BJ (cell line): ENCODE measurements at regions not wholly inside any gene's neighbourhood (a gene's known extent, or its start where the extent isn't known, plus 50 kb on each side); places are given as distances from the start of the nearest gene placed in this dataset.

Source experiments
- CTCF ChIA-PET: fragments of 350-600 bp; formaldehyde crosslinking; extraction: SDS; loops from one replicate; lab custom pipeline; 2021; ENCODE audit warnings: antibody characterized with exemption, inconsistent platforms; lab: Yijun Ruan, JAX
- POLR2A ChIA-PET: fragments of 300-600 bp; sonication (Branson Sonifier 250); formaldehyde crosslinking; extraction: SDS; loops from one replicate; lab custom pipeline; 2021; ENCODE audit warnings: antibody characterized with exemption; lab: Charles Lee
- DNase-seq: peaks from one replicate; pipeline ENCODE4 v3.0.0-alpha.2; 2011; ENCODE audit warnings: low read depth
- H3K27me3 ChIP-seq: 2 replicates; pipeline ENCODE4 v1.6.0; 2011; ENCODE audit warnings: low read length; ENCODE audit not compliant: control insufficient read depth, insufficient read depth
- H3K36me3 ChIP-seq: 2 replicates; pipeline ENCODE4 v1.5.1; 2011; ENCODE audit warnings: low read length; ENCODE audit not compliant: control insufficient read depth, insufficient read depth
- H3K4me3 ChIP-seq: 2 replicates; pipeline ENCODE4 v1.5.1; 2011; ENCODE audit warnings: low read depth, mild to moderate bottlenecking, control low read depth, low read length
- TF ChIP-seq, protein P1 (sequence below): IDR thresholded peaks from 2 replicates; pipeline ENCODE4 v1.5.1; 2011; ENCODE audit warnings: low read depth, mild to moderate bottlenecking, control low read depth, inconsistent platforms, low read length, moderate library complexity; ENCODE audit not compliant: insufficient read depth

DNA sequence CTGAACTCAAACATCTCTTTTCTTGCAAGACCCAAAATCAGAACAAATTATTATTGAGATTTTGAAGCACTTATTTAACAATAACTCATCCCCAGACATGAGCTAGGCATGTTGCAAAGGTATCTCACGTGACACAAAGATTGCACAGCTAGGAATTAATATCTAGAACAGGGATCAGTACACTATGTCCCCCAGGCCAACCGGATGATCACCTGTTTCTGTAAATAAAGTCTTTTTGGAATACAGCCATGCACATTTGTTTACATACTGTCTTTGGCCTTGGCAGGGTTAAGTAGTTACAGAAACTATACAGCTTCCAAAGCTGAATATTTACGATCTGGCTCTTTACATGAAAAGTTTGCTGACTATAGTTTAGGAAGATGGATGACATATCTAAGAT, 287.7 kb downstream of the ACTL7B start:
- ChIA-PET CTCF (interaction anchor here (1.3 to 7.9 kb wide), 4 partner anchors 97 to 1102 kb away, joined by 3 to 44 read pairs (median 22); no protein-coding TSS in a partner anchor), POLR2A (no interaction called here)
- Histone ChIP-seq H3K4me3 (no peak overlapping the region), H3K36me3 (no peaks in the 10 kb centered on the region), H3K27me3 (no peaks in the 10 kb centered on the region)
- no peak for DNase-seq
- TF ChIP-seq, protein P1, sequence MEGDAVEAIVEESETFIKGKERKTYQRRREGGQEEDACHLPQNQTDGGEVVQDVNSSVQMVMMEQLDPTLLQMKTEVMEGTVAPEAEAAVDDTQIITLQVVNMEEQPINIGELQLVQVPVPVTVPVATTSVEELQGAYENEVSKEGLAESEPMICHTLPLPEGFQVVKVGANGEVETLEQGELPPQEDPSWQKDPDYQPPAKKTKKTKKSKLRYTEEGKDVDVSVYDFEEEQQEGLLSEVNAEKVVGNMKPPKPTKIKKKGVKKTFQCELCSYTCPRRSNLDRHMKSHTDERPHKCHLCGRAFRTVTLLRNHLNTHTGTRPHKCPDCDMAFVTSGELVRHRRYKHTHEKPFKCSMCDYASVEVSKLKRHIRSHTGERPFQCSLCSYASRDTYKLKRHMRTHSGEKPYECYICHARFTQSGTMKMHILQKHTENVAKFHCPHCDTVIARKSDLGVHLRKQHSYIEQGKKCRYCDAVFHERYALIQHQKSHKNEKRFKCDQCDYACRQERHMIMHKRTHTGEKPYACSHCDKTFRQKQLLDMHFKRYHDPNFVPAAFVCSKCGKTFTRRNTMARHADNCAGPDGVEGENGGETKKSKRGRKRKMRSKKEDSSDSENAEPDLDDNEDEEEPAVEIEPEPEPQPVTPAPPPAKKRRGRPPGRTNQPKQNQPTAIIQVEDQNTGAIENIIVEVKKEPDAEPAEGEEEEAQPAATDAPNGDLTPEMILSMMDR: no peak

DNA sequence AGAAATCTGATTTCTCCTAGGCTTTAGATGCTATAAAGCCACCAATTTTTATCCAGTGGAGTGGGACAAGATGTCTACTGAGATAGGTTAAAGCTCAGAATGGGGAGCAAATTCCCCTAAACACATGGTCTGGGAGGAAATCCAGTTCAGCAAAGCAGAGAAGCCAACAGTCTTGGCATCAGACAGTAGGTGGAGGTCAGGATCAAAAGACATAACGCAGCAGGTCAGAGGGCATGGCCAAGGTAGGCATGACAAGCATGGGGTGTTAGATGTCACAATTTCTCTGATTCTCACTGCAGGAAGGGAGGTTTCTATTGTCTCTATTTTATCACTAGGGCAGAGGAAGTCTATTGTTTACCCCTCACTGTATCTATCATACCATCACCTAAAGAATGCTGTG, 288.2 kb downstream of the ACTL7B start:
- no peaks in the 10 kb centered on the region for H3K27me3 ChIP-seq
- TF ChIP-seq, protein P1: no peak
- CTCF ChIA-PET: interaction anchor here (1.3 to 7.9 kb wide), 4 partner anchors 98 to 1102 kb away, joined by 3 to 44 read pairs (median 22); no protein-coding TSS in a partner anchor
- no peak for DNase-seq
- POLR2A ChIA-PET: no interaction called here
- no peaks in the 10 kb centered on the region for H3K36me3 ChIP-seq
- no peak overlapping the region for H3K4me3 ChIP-seq

DNA sequence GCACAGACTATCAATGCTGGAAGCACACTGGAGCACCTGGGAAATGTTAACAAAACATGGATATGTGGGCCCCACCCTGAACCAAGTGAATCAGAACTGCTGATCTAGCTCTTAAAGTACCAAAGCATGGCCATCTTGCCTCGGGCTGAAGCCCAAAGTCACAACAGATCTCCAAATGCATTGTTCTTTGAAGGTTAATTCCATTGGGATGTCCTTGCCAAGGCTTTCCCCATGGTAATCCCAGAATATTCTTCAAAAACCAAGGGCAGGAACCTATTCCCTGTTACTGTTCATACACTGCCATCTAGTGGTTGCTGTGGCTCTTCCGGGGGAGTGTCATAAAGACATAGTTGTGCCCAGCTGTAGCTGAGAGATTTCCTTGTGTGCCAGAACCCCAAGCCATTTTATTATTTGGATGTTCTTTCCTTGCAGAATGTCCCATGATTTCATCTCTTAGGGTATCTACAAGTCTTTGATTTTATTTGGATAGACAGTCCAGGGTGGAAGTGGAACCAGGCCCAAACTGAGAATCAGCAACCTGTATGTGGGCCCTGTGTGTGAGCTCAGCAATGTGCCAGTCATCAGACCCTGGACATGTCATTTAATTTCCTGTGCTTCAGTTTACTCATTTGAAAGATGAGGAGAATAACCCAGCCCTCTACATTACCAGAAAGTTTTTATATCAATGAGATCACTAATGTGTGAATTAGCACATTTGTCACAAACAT, 290.0 kb downstream of the ACTL7B start:
- no peaks in the 10 kb centered on the region; the same call in 1 of the 2 replicates for H3K27me3 ChIP-seq
- no peak overlapping the region for H3K4me3 ChIP-seq
- ChIA-PET CTCF (interaction anchor here (0.6 to 7.9 kb wide), 31 partner anchors 9 to 1408 kb away, joined by 3 to 44 read pairs (median 4); partner anchors contain the start of gene KLF4), POLR2A (no interaction called here)
- no peaks in the 10 kb centered on the region for H3K36me3 ChIP-seq
- TF ChIP-seq, protein P1: peak; percentile 84
- peak; percentile 39 for DNase-seq

DNA sequence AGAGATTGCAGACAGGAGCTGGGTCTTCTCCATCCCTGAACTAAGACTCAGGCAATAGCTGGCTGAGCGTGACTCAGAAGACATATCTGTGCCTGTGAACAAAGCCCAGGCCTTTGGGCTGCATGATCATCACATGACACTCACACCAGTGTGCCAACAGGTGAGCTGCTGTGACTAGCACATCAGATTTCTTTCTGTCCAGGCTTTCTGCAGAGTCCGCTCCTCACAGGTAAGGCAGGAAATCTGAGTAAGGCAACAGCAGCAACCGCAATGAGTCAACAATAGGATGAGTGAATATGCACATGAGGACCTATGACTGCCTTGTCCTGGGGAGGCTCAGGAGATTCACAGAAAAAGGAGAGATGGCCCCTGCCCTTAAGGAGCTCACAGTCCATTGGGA, 293.6 kb downstream of the ACTL7B start:
- TF ChIP-seq, protein P1: no peak
- ChIA-PET POLR2A (no interaction called here), CTCF (interaction anchor here (0.8 to 7.9 kb wide), 4 partner anchors 27 to 1097 kb away, joined by 3 to 44 read pairs (median 6); no protein-coding TSS in a partner anchor)
- H3K27me3 ChIP-seq: no peaks in the 10 kb centered on the region; the same call in 1 of the 2 replicates
- DNase-seq: no peak
- no peaks in the 10 kb centered on the region for H3K36me3 ChIP-seq
- no peak overlapping the region for H3K4me3 ChIP-seq

DNA sequence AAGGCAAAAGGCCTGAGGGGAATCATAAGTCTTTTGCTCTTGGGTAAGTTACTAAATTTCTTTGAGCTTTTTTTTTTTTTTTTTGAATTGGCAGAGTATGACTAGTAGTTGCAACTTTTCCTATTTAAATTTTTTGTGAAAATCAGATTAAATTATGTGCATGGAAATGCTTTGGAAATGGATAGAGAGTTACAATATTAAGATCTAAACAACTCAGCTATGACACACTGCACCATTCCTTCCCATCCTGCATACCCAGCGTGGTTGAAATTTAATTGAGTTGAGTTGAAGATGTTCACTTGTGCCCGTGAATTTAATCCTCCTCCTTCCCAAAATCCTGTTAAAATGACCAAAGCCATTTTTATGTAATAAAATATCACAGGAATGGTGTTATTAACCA, 296.4 kb downstream of the ACTL7B start:
- H3K27me3 ChIP-seq: no peaks in the 10 kb centered on the region; the same call in 1 of the 2 replicates
- no peak for DNase-seq
- TF ChIP-seq, protein P1: no peak
- H3K36me3 ChIP-seq: no peaks in the 10 kb centered on the region
- POLR2A ChIA-PET: no interaction called here
- H3K4me3 ChIP-seq: no peak overlapping the region
- CTCF ChIA-PET: interaction anchor here (0.8 kb wide), 1 partner anchor 24 kb away, joined by 3 read pairs; no protein-coding TSS in a partner anchor
